ENCODE measurements at regions not wholly inside any gene's neighbourhood (a gene's known extent, or its start where the extent isn't known, plus 50 kb on each side); places are given as distances from the start of the nearest gene placed in this dataset.

GRCh38 chr3:67076607-67077006 lies 78.5 kb downstream of the KBTBD8 start:
- no peak for TF ChIP-seq CTCF (IDR thresholded peaks at IDR 0.05)
- no peak for TF ChIP-seq POLR2A (IDR thresholded peaks at IDR 0.05)

Data from lower leg skin (tissue), 3 donors.